Neural crest cell (in vitro differentiated cells): ENCODE measurements at regions not wholly inside any gene's neighbourhood (a gene's known extent, or its start where the extent isn't known, plus 50 kb on each side); places are given as distances from the start of the nearest gene placed in this dataset.

Experiments used
- DNase-seq: peaks from one replicate; pipeline ENCODE4 v3.0.0; 2021; ENCODE audit warnings: low read depth, mixed read lengths, low spot score
- H3K27ac Mint-ChIP-seq: one replicate; pipeline ENCODE4 v1.8.0; 2021; ENCODE audit warnings: mild to moderate bottlenecking, mixed read lengths; ENCODE audit not compliant: unreplicated experiment
- H3K27me3 Mint-ChIP-seq: 2 replicates; pipeline ENCODE4 v1.8.0; 2021; ENCODE audit warnings: low read depth, mild to moderate bottlenecking, mixed read lengths
- H3K36me3 Mint-ChIP-seq: 2 replicates; pipeline ENCODE4 v1.8.0; 2021; ENCODE audit warnings: low read depth, mild to moderate bottlenecking, mixed read lengths
- H3K4me1 Mint-ChIP-seq: 2 replicates; pipeline ENCODE4 v1.8.0; 2021; ENCODE audit warnings: mixed read lengths
- H3K4me3 Mint-ChIP-seq: one replicate; pipeline ENCODE4 v1.8.0; 2021; ENCODE audit warnings: mild to moderate bottlenecking, mixed read lengths
- H3K9me3 Mint-ChIP-seq: 2 replicates; pipeline ENCODE4 v1.8.0; 2021; ENCODE audit warnings: mixed read lengths
- TF ChIP-seq, protein P1 (sequence below): fragments of 200-600 bp; sonication (generic); conservative IDR thresholded peaks from 2 replicates; pipeline ENCODE4 v1.5.0; 2021; ENCODE audit warnings: antibody characterized with exemption, mild to moderate bottlenecking

DNA sequence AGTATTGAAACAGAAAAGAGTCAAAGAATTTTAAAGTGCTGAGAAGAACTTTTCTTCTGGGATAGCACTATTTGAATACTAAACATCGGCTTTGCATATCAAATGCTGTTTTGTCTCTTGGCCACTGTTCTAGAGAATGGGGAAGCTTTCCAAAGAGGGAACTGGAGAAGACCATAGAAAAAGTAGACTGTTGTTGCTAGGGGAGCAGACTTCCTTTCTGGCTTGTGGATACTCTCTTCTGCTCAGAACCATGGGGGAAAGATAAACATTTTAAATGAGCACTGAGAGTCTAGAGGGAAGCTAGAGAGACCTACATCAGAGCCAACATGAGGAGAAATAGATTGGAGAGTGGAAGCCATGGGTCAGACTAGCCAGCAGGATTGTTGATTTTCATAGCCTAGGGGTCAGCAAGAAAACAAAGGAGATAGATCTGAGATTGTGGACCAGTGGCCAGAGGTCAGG lies 315.7 kb downstream of the KCTD12 start:
- H3K27me3 Mint-ChIP-seq = no peaks in the 10 kb centered on the region
- H3K9me3 Mint-ChIP-seq = peaks cover 8% of the 10 kb centered on the region
- TF ChIP-seq, protein P1, sequence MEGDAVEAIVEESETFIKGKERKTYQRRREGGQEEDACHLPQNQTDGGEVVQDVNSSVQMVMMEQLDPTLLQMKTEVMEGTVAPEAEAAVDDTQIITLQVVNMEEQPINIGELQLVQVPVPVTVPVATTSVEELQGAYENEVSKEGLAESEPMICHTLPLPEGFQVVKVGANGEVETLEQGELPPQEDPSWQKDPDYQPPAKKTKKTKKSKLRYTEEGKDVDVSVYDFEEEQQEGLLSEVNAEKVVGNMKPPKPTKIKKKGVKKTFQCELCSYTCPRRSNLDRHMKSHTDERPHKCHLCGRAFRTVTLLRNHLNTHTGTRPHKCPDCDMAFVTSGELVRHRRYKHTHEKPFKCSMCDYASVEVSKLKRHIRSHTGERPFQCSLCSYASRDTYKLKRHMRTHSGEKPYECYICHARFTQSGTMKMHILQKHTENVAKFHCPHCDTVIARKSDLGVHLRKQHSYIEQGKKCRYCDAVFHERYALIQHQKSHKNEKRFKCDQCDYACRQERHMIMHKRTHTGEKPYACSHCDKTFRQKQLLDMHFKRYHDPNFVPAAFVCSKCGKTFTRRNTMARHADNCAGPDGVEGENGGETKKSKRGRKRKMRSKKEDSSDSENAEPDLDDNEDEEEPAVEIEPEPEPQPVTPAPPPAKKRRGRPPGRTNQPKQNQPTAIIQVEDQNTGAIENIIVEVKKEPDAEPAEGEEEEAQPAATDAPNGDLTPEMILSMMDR = no peak
- H3K4me1 Mint-ChIP-seq = no peaks in the 10 kb centered on the region
- H3K27ac Mint-ChIP-seq = no peak overlapping the region
- no peak for DNase-seq
- peaks cover 5% of the 10 kb centered on the region for H3K36me3 Mint-ChIP-seq
- H3K4me3 Mint-ChIP-seq = no peak overlapping the region

DNA sequence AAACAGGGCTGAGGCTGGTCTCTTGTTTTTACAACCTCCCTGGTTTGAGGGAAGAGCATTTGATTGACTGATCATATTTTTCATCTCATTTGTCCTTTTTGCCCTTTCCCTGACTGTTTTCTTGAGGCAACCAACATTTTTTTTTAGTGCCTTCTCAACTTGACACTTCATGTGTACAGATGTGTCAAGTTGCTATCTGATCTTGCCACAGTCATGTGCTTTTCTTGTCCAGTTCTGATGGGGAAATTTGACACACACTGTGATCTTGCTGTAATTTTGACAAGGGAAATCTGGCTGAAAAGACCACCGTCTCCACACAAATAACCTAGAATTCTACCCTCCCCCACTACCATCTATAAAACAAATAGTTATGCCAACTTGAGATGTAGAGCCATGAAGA lies 329.6 kb downstream of the KCTD12 start:
- Mint-ChIP-seq H3K9me3 (no peaks in the 10 kb centered on the region), H3K27ac (no peak overlapping the region), H3K27me3 (no peaks in the 10 kb centered on the region), H3K36me3 (no peaks in the 10 kb centered on the region), H3K4me1 (no peaks in the 10 kb centered on the region), H3K4me3 (no peak overlapping the region)
- TF ChIP-seq, protein P1 = no peak
- no peak for DNase-seq

DNA sequence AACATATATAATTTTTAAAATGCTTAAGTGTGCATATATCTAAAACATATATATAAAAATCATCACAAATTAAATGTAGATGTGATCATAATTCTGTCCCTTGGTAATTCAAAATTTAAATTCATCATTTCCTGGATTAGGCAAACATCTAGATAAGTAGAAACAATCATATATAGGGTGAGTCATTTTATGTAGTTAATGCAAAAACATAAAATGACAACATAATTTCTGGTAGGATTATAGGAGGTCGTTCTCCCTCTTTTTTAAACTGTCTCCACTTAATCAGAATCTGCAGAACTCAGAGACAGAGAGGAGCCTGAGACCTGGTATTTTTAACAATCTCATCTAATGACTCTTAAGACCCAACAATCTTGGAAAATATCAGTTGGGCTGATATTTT lies 333.4 kb downstream of the KCTD12 start:
- Mint-ChIP-seq H3K27ac (no peak overlapping the region), H3K9me3 (no peaks in the 10 kb centered on the region), H3K36me3 (no peaks in the 10 kb centered on the region), H3K4me1 (no peaks in the 10 kb centered on the region), H3K27me3 (no peaks in the 10 kb centered on the region), H3K4me3 (no peak overlapping the region)
- TF ChIP-seq, protein P1 = no peak
- DNase-seq = no peak

DNA sequence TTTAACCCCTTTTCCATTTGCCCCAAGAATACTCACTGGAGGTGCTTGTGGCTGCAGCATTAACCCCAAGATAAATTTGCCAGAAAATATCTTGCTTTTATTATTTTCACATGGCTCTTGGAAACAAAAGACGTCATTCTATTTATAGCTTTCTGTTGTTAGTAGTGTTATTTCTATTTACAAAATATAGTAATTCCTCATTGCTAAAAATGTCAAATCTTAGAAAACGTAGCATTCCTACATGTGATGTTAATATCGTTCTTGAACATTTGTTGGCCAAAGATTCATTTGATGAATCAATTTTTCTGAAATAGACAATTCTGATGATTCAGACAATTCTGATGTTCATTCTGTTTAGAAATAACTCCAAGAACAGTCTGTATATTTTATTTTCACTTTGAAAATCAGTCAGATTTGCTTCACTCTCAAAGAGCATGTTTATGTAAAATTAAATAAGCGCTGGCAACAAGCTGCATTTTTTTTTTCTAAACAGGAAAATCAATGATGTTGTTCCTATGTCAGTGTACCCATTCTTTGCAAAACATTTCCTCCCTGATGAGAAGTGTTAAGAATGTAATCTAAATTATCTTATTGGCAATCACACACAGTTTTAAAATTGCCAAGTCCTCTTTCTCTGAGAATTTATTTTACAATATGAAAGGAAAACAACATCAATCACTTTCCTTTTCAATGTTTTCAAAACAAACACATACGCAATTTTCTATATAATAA lies 334.0 kb downstream of the KCTD12 start:
- no peak overlapping the region for H3K4me3 Mint-ChIP-seq
- no peaks in the 10 kb centered on the region for H3K4me1 Mint-ChIP-seq
- no peaks in the 10 kb centered on the region for H3K9me3 Mint-ChIP-seq
- no peaks in the 10 kb centered on the region for H3K36me3 Mint-ChIP-seq
- H3K27ac Mint-ChIP-seq = no peak overlapping the region
- DNase-seq = no peak
- H3K27me3 Mint-ChIP-seq = no peaks in the 10 kb centered on the region
- TF ChIP-seq, protein P1 = no peak

DNA sequence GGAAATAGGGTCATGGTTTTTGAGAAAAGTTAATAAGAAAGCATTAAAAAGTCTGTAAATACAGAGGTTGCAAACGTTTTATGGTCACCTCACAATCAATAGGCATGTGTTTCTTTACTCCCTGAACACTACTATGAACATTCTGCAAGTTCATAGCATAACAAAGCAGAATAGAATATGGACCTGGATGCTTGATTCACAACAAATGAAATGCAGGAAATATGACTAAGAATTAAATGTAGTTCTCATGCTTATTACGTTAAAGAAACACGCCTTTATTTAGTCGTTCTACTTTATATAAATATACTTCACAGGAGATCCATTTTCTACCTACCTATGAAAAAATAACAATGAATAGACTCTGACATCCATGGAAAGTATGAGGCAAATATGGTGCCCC lies 344.0 kb downstream of the KCTD12 start:
- Mint-ChIP-seq H3K9me3 (no peaks in the 10 kb centered on the region), H3K4me1 (peaks cover 2% of the 10 kb centered on the region), H3K4me3 (no peak overlapping the region), H3K27me3 (no peaks in the 10 kb centered on the region), H3K27ac (no peak overlapping the region), H3K36me3 (peaks cover 2% of the 10 kb centered on the region)
- no peak for DNase-seq
- TF ChIP-seq, protein P1 = no peak
